Natural killer cell (primary cell): ENCODE measurements at regions not wholly inside any gene's neighbourhood (a gene's known extent, or its start where the extent isn't known, plus 50 kb on each side); places are given as distances from the start of the nearest gene placed in this dataset.

Experiments
- ATAC-seq, 3 donors: fragments of 150-1000 bp in 2 of 3; fragments of 200-7000 bp in 1 of 3; cut with Tn5 transposase; 1 replicate in 1 of 3; 2 replicates in 2 of 3; pipeline ENCODE4 v1.10.0; 2021; ENCODE audit warnings: mild to moderate bottlenecking in 2 of 3, moderate library complexity in 2 of 3
- DNase-seq, 2 donors: peaks; one replicate each; pipeline versions ENCODE4 v3.0.0 to v3.0.0-alpha.2; 2013 to 2021; ENCODE audit warnings: mixed read lengths in 1 of 2
- H3K27ac ChIP-seq: one replicate; pipeline ENCODE4 v1.5.1; 2013; ENCODE audit warnings: mild to moderate bottlenecking, low read length
- H3K27me3 ChIP-seq: one replicate; pipeline ENCODE4 v1.6.1; 2013; ENCODE audit warnings: low read length; ENCODE audit not compliant: control insufficient read depth, insufficient read depth
- H3K36me3 ChIP-seq: one replicate; pipeline ENCODE4 v1.6.1; 2013; ENCODE audit warnings: low read length; ENCODE audit not compliant: control insufficient read depth, insufficient read depth
- H3K4me1 ChIP-seq: one replicate; pipeline ENCODE4 v1.6.1; 2013; ENCODE audit warnings: low read length; ENCODE audit not compliant: control insufficient read depth, insufficient read depth
- H3K4me3 ChIP-seq: one replicate; pipeline ENCODE4 v1.5.1; 2013; ENCODE audit warnings: low read length
- H3K9me3 ChIP-seq: one replicate; pipeline ENCODE4 v1.6.1; 2013; ENCODE audit warnings: low read length; ENCODE audit not compliant: control insufficient read depth, insufficient read depth
- H3K27ac Mint-ChIP-seq, 2 donors: one replicate each; pipeline ENCODE4 v1.8.0; 2022; ENCODE audit warnings: mild to moderate bottlenecking in 2 of 2, mixed read lengths in 2 of 2, moderate library complexity in 1 of 2
- H3K27me3 Mint-ChIP-seq, 2 donors: one replicate each; pipeline ENCODE4 v1.8.0; 2022; ENCODE audit warnings: low read depth in 2 of 2, mixed read lengths in 2 of 2
- H3K36me3 Mint-ChIP-seq: one replicate; pipeline ENCODE4 v1.8.0; 2022; ENCODE audit warnings: mixed read lengths
- H3K4me1 Mint-ChIP-seq, 2 donors: one replicate each; pipeline ENCODE4 v1.8.0; 2022; ENCODE audit warnings: mixed read lengths in 2 of 2
- H3K4me3 Mint-ChIP-seq: one replicate; pipeline ENCODE4 v1.8.0; 2022; ENCODE audit warnings: mild to moderate bottlenecking, moderate library complexity, mixed read lengths
- H3K9me3 Mint-ChIP-seq, 2 donors: one replicate each; pipeline ENCODE4 v1.8.0; 2022; ENCODE audit warnings: mixed read lengths in 2 of 2
- CTCF ChIP-seq: fragments of 200-600 bp; IDR thresholded peaks from one replicate; pipeline ENCODE4 v1.8.0; 2022; ENCODE audit warnings: antibody characterized with exemption
- WGBS: methylation state at CpG from one replicate; pipeline ENCODE4 v1.1.7; 2013; ENCODE audit warnings: missing lambda C conversion rate; ENCODE audit not compliant: insufficient coverage; 5-methylcytosine and 5-hydroxymethylcytosine counted together
- intact Hi-C: fragments of 100-400 bp; cut with micrococcal nuclease; formaldehyde crosslinking; loops from one replicate; pipeline ENCODE4 v1.14.2; 2022

GRCh38 chr4:60432911-60433310 is 767.2 kb upstream of the ADGRL3 start:
- Histone ChIP-seq H3K27ac (no peak overlapping the region), H3K9me3 (peaks cover 2% of the 10 kb centered on the region), H3K4me1 (no peaks in the 10 kb centered on the region), H3K4me3 (no peak overlapping the region), H3K36me3 (no peaks in the 10 kb centered on the region), H3K27me3 (no peaks in the 10 kb centered on the region)
- Mint-ChIP-seq H3K27ac (no peak overlapping the region), H3K27me3 (no peaks in the 10 kb centered on the region), H3K9me3 (peaks cover 8 to 14% of the 10 kb centered on the region in 2 donors), H3K36me3 (peaks cover 8% of the 10 kb centered on the region), H3K4me1 (no peaks in the 10 kb centered on the region), H3K4me3 (no peak overlapping the region)
- ATAC-seq (no peak), DNase-seq (no peak)
- TF ChIP-seq CTCF, result no peak
- intact Hi-C loops, result no loop called here
- no CpG with 5 or more reads among the region's 1 CpG for WGBS

- no peaks in the 10 kb centered on the region for H3K4me1 ChIP-seq
- Mint-ChIP-seq H3K27ac (no peak overlapping the region), H3K27me3 (no peaks in the 10 kb centered on the region), H3K4me3 (no peak overlapping the region), H3K4me1 (no peaks in the 10 kb centered on the region), H3K9me3 (peaks cover 17 to 24% of the 10 kb centered on the region in 2 donors), H3K36me3 (peaks cover 6% of the 10 kb centered on the region)
- no peak for TF ChIP-seq CTCF
- intact Hi-C loops, result no loop called here
- DNase-seq (no peak), ATAC-seq (no peak)
- H3K27me3 ChIP-seq, result no peaks in the 10 kb centered on the region
- no peak overlapping the region for H3K27ac ChIP-seq
- H3K36me3 ChIP-seq, result no peaks in the 10 kb centered on the region
- peaks cover 17% of the 10 kb centered on the region for H3K9me3 ChIP-seq
- no peak overlapping the region for H3K4me3 ChIP-seq
Measured at GRCh38 chr4:60443068-60443467, 757.1 kb upstream of the ADGRL3 start.

GRCh38 chr4:60443796-60444195 is 756.3 kb upstream of the ADGRL3 start:
- Histone ChIP-seq H3K36me3 (no peaks in the 10 kb centered on the region), H3K27ac (no peak overlapping the region), H3K4me1 (no peaks in the 10 kb centered on the region), H3K9me3 (peaks cover 17% of the 10 kb centered on the region), H3K4me3 (no peak overlapping the region), H3K27me3 (no peaks in the 10 kb centered on the region)
- Mint-ChIP-seq H3K27me3 (no peaks in the 10 kb centered on the region), H3K4me1 (no peaks in the 10 kb centered on the region), H3K27ac (no peak overlapping the region), H3K4me3 (no peak overlapping the region), H3K9me3 (peaks cover 17 to 22% of the 10 kb centered on the region in 2 donors), H3K36me3 (peaks cover 6% of the 10 kb centered on the region)
- intact Hi-C loops, result no loop called here
- DNase-seq, result no peak
- no peak for TF ChIP-seq CTCF
- no peak for ATAC-seq

GRCh38 chr4:60450054-60450453 is 750.1 kb upstream of the ADGRL3 start:
- H3K4me1 Mint-ChIP-seq, result no peaks in the 10 kb centered on the region
- intact Hi-C loops, result no loop called here
- no peak overlapping the region for H3K4me3 ChIP-seq
- H3K27me3 ChIP-seq, result no peaks in the 10 kb centered on the region
- no peak for DNase-seq
- H3K36me3 Mint-ChIP-seq, result peaks cover 6% of the 10 kb centered on the region
- H3K27ac ChIP-seq, result no peak overlapping the region
- H3K27me3 Mint-ChIP-seq, result no peaks in the 10 kb centered on the region
- ATAC-seq, result no peak
- peaks cover 2% of the 10 kb centered on the region for H3K9me3 ChIP-seq
- H3K9me3 Mint-ChIP-seq, result peaks cover 13 to 18% of the 10 kb centered on the region in 2 donors
- H3K36me3 ChIP-seq, result no peaks in the 10 kb centered on the region
- no peak overlapping the region for H3K4me3 Mint-ChIP-seq
- TF ChIP-seq CTCF, result no peak
- H3K4me1 ChIP-seq, result no peaks in the 10 kb centered on the region
- no peak overlapping the region for H3K27ac Mint-ChIP-seq
- 84% methylated on average over 1 of the region's 1 CpG for WGBS
